Testis (tissue), 2 donors: ENCODE measurements at regions not wholly inside any gene's neighbourhood (a gene's known extent, or its start where the extent isn't known, plus 50 kb on each side); places are given as distances from the start of the nearest gene placed in this dataset.
A peak's percentile ranks its signal among the peaks of the same experiment; 100 is the strongest.

Experiments
- DNase-seq: peaks from one replicate; pipeline ENCODE4 v3.0.0-alpha.2; 2019
- H3K27ac ChIP-seq, 2 donors: fragments of 200-600 bp; sonication (generic); one replicate each; pipeline ENCODE4 v1.5.1; 2019
- H3K27me3 ChIP-seq: fragments of 200-600 bp; sonication (generic); one replicate; pipeline ENCODE4 v1.5.1; 2019
- H3K36me3 ChIP-seq: fragments of 200-600 bp; sonication (generic); one replicate; pipeline ENCODE4 v1.5.1; 2017; ENCODE audit warnings: low read depth; ENCODE audit errors: missing control alignments
- H3K4me1 ChIP-seq: fragments of 200-600 bp; sonication (generic); one replicate; pipeline ENCODE4 v1.5.1; 2019
- H3K4me3 ChIP-seq, 2 donors: fragments of 200-600 bp; sonication (generic); one replicate each; pipeline ENCODE4 v1.5.1; 2017 to 2019
- H3K9me3 ChIP-seq: fragments of 200-600 bp; sonication (generic); one replicate; pipeline ENCODE4 v1.5.1; 2017
- CTCF ChIP-seq, 3 experiments: fragments of 450-650 bp in 2 of 3; fragments of 200-600 bp in 1 of 3; sonication (generic) in 1 of 3; IDR thresholded peaks; one replicate each; pipeline ENCODE4 v1.5.1; 2016 to 2019; ENCODE audit warnings: antibody characterized with exemption in 3 of 3, mild to moderate bottlenecking in 2 of 3, moderate library complexity in 1 of 3
- POLR2A ChIP-seq: fragments of 450-650 bp; IDR thresholded peaks from one replicate; pipeline ENCODE4 v1.6.1; 2017; ENCODE audit warnings: antibody characterized with exemption, mild to moderate bottlenecking, moderate library complexity
- WGBS, 2 donors: methylation state at CpG; one replicate each; pipeline ENCODE4 v1.1.5; 2018; 5-methylcytosine and 5-hydroxymethylcytosine counted together
- intact Hi-C: fragments of 100-400 bp; cut with DNase I; formaldehyde crosslinking; loops from one replicate; pipeline ENCODE4 v1.15.1; 2023; ENCODE audit warnings: low total_unique reads

- H3K36me3 ChIP-seq, result no peaks in the 10 kb centered on the region
- intact Hi-C loops, result no loop called here
- H3K4me1 ChIP-seq, result peaks cover 6% of the 10 kb centered on the region
- H3K9me3 ChIP-seq, result no peaks in the 10 kb centered on the region
- peak; percentile 31 for DNase-seq
- TF ChIP-seq POLR2A (no peak), CTCF (IDR thresholded peaks at IDR 0.05) (no peak)
- no peaks in the 10 kb centered on the region for H3K27me3 ChIP-seq
- peak overlapping the region; percentile 0 to 36 for H3K27ac ChIP-seq
- 38 to 49% methylated on average over 2 of the region's 2 CpGs for WGBS, 2 donors
- H3K4me3 ChIP-seq, result no peak overlapping the region
Observed at GRCh38 chr18:64982414-64983055, 768.3 kb upstream of the CDH7 start.

GRCh38 chr18:64981915-64982314 lies 768.9 kb upstream of the CDH7 start:
- DNase-seq, result peak; percentile 19
- Histone ChIP-seq H3K27ac (peak overlapping the region in 1 of 2 donors; percentile 12), H3K36me3 (no peaks in the 10 kb centered on the region), H3K4me3 (no peak overlapping the region), H3K27me3 (no peaks in the 10 kb centered on the region), H3K9me3 (no peaks in the 10 kb centered on the region), H3K4me1 (peaks cover 6% of the 10 kb centered on the region)
- WGBS, 2 donors, result 64 to 76% methylated on average over 2 of the region's 2 CpGs
- TF ChIP-seq POLR2A (no peak), CTCF (IDR thresholded peaks at IDR 0.05) (no peak)
- intact Hi-C loops, result no loop called here

GRCh38 chr18:64979791-64980190 lies 771.0 kb upstream of the CDH7 start:
- no peak for DNase-seq
- Histone ChIP-seq H3K27ac (no peak overlapping the region), H3K36me3 (no peaks in the 10 kb centered on the region), H3K27me3 (no peaks in the 10 kb centered on the region), H3K4me3 (no peak overlapping the region), H3K4me1 (peaks cover 6% of the 10 kb centered on the region), H3K9me3 (no peaks in the 10 kb centered on the region)
- intact Hi-C loops, result no loop called here
- 88 to 95% methylated on average over 2 of the region's 2 CpGs for WGBS, 2 donors
- no peak for TF ChIP-seq CTCF (IDR thresholded peaks at IDR 0.05)
- no peak for TF ChIP-seq POLR2A

- TF ChIP-seq POLR2A, result no peak
- no peak for TF ChIP-seq CTCF (IDR thresholded peaks at IDR 0.05)
- H3K27ac ChIP-seq, result no peak overlapping the region
- 91 to 92% methylated on average over 8 of the region's 8 CpGs for WGBS, 2 donors
- intact Hi-C loops, result no loop called here
- no peaks in the 10 kb centered on the region for H3K4me1 ChIP-seq
- DNase-seq, result no peak
- H3K27me3 ChIP-seq, result no peaks in the 10 kb centered on the region
- no peak overlapping the region for H3K4me3 ChIP-seq
- H3K9me3 ChIP-seq, result no peaks in the 10 kb centered on the region
- H3K36me3 ChIP-seq, result no peaks in the 10 kb centered on the region
Observed at GRCh38 chr18:64974391-64975125, 776.3 kb upstream of the CDH7 start.
